PFSK-1 (cell line): ENCODE measurements at regions not wholly inside any gene's neighbourhood (a gene's known extent, or its start where the extent isn't known, plus 50 kb on each side); places are given as distances from the start of the nearest gene placed in this dataset.

Source experiments
- FOXP2 ChIP-seq: optimal IDR thresholded peaks from 2 replicates; pipeline ENCODE3; 2011; ENCODE audit warnings: borderline replicate concordance, control low read depth, inconsistent platforms; ENCODE audit not compliant: insufficient read depth; ENCODE audit errors: extremely low read length, extremely low read depth
- POLR2AphosphoS5 ChIP-seq: IDR thresholded peaks from 2 replicates; pipeline ENCODE4 v1.6.1; 2012; ENCODE audit warnings: low read depth, mild to moderate bottlenecking, control low read depth, low read length, moderate library complexity
- SIN3A ChIP-seq: IDR thresholded peaks from 2 replicates; pipeline ENCODE4 v1.6.1; 2012; ENCODE audit warnings: mild to moderate bottlenecking, low read length, moderate library complexity, borderline replicate concordance; ENCODE audit not compliant: insufficient read depth
- TAF1 ChIP-seq: IDR thresholded peaks from 2 replicates; pipeline ENCODE4 v1.6.1; 2012; ENCODE audit warnings: low read length, control low read depth, borderline replicate concordance; ENCODE audit not compliant: insufficient read depth
- TF ChIP-seq, protein P1 (sequence below), 2 experiments: IDR thresholded peaks; 2 replicates each; pipeline versions ENCODE4 v1.6.1 to v1.8.0; 2011 to 2012; ENCODE audit warnings: low read depth in 2 of 2, low read length in 2 of 2, control low read depth in 1 of 2, inconsistent platforms in 1 of 2, mild to moderate bottlenecking in 1 of 2, moderate library complexity in 1 of 2; ENCODE audit not compliant: insufficient read depth in 1 of 2

DNA sequence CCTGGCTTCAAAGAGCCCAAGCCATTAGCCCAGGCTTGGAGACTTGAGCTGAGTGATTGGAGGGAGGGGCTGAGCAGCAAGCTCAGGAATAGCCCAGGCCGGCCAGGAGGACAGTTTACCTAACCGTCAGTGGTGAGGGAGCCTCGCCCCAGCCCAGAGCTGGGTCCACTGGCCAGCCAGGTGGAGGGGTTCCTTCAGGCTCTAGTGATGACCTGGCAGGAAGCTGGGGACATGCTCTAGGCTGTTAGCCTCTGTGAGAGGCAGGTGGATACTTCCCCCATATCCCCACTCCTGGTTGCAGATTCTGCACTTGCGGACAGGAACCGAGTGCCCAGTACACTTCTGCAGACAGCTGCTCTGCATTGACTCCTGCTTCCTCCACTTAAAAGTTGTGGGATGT, 61.2 kb upstream of the ANTXRL start:
- no peak for TF ChIP-seq SIN3A

DNA sequence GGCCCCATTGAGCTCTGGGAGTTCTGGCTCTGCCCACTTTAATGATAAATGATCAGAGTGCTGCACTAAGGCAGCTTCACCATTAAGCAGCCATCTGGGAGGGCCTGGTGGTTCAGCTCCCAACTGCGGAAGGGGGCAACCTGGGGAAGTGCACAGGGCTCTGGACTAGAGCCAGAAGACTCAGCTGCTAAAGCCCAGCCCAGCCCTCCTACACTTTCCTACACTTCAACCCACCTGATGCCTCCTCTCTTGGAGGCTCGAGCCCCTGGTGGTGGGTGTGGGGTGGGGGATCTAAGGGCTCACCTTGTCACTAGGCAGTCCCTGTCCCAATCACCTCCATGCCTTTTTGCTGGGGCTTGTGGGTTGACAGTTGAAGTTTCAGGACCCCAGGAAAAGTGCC, 60.6 kb upstream of the ANTXRL start:
- TF ChIP-seq, protein P1, sequence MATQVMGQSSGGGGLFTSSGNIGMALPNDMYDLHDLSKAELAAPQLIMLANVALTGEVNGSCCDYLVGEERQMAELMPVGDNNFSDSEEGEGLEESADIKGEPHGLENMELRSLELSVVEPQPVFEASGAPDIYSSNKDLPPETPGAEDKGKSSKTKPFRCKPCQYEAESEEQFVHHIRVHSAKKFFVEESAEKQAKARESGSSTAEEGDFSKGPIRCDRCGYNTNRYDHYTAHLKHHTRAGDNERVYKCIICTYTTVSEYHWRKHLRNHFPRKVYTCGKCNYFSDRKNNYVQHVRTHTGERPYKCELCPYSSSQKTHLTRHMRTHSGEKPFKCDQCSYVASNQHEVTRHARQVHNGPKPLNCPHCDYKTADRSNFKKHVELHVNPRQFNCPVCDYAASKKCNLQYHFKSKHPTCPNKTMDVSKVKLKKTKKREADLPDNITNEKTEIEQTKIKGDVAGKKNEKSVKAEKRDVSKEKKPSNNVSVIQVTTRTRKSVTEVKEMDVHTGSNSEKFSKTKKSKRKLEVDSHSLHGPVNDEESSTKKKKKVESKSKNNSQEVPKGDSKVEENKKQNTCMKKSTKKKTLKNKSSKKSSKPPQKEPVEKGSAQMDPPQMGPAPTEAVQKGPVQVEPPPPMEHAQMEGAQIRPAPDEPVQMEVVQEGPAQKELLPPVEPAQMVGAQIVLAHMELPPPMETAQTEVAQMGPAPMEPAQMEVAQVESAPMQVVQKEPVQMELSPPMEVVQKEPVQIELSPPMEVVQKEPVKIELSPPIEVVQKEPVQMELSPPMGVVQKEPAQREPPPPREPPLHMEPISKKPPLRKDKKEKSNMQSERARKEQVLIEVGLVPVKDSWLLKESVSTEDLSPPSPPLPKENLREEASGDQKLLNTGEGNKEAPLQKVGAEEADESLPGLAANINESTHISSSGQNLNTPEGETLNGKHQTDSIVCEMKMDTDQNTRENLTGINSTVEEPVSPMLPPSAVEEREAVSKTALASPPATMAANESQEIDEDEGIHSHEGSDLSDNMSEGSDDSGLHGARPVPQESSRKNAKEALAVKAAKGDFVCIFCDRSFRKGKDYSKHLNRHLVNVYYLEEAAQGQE (IDR thresholded peaks at IDR 0.05; ENCODE audit: insufficient read depth in 1 of 2, low read depth in 2 of 2, low read length in 2 of 2) = no peak
- no peak for TF ChIP-seq SIN3A
- TF ChIP-seq FOXP2 = no peak
- no peak for TF ChIP-seq TAF1
- no peak for TF ChIP-seq POLR2AphosphoS5

- TF ChIP-seq TAF1 (no peak), POLR2AphosphoS5 (no peak), SIN3A (no peak)
- TF ChIP-seq, protein P1 (IDR thresholded peaks at IDR 0.05; ENCODE audit: insufficient read depth in 1 of 2, low read depth in 2 of 2, low read length in 2 of 2) = no peak
Measured at GRCh38 chr10:46226900-46227558, 59.8 kb upstream of the ANTXRL start.

- no peak for TF ChIP-seq POLR2AphosphoS5
- TF ChIP-seq TAF1 = no peak
- TF ChIP-seq FOXP2 = no peak
- TF ChIP-seq, protein P1 (IDR thresholded peaks at IDR 0.05; ENCODE audit: insufficient read depth in 1 of 2, low read depth in 2 of 2, low read length in 2 of 2) = no peak
- no peak for TF ChIP-seq SIN3A
Measured at GRCh38 chr10:46227571-46227935, 59.2 kb upstream of the ANTXRL start.

- TF ChIP-seq, protein P1 (IDR thresholded peaks at IDR 0.05; ENCODE audit: insufficient read depth in 1 of 2, low read depth in 2 of 2, low read length in 2 of 2) = no peak
- TF ChIP-seq SIN3A = no peak
- no peak for TF ChIP-seq FOXP2
- no peak for TF ChIP-seq TAF1
- no peak for TF ChIP-seq POLR2AphosphoS5
Measured at GRCh38 chr10:46227936-46228562, 58.7 kb upstream of the ANTXRL start.
